ENCODE measurements at regions not wholly inside any gene's neighbourhood (a gene's known extent, or its start where the extent isn't known, plus 50 kb on each side); places are given as distances from the start of the nearest gene placed in this dataset.

GRCh38 chr1:31511848-31512615 lies 64.3 kb upstream of the TINAGL1 start:
- Histone ChIP-seq H2AFZ (no peak overlapping the region), H3K79me2 (no peaks in the 10 kb centered on the region), H3K9ac (no peak overlapping the region), H3K9me3 (ENCODE audit: control insufficient read depth, low read length) (no peaks in the 10 kb centered on the region), H3K4me1 (peaks cover 10% of the 10 kb centered on the region), H3K27ac (no peak overlapping the region), H3K4me2 (ENCODE audit: low read length) (no peak overlapping the region), H3K36me3 (ENCODE audit: control insufficient read depth, insufficient read depth, low read length) (no peaks in the 10 kb centered on the region), H3K27me3 (ENCODE audit: control insufficient read depth, insufficient read depth, low read length) (no peaks in the 10 kb centered on the region), H3K4me3 (ENCODE audit: low read depth, low read length) (no peak overlapping the region)
- TF ChIP-seq CTCF (IDR thresholded peaks at IDR 0.05): no peak

GRCh38 chr1:31514117-31514516 lies 62.2 kb upstream of the TINAGL1 start:
- no peaks in the 10 kb centered on the region for H3K9me3 ChIP-seq (ENCODE audit: control insufficient read depth, low read length)
- H3K4me2 ChIP-seq (ENCODE audit: low read length): no peak overlapping the region
- no peaks in the 10 kb centered on the region for H3K36me3 ChIP-seq (ENCODE audit: control insufficient read depth, insufficient read depth, low read length)
- TF ChIP-seq CTCF (IDR thresholded peaks at IDR 0.05): no peak
- H3K4me3 ChIP-seq (ENCODE audit: low read depth, low read length): no peak overlapping the region
- no peaks in the 10 kb centered on the region for H3K27me3 ChIP-seq (ENCODE audit: control insufficient read depth, insufficient read depth, low read length)
- no peak overlapping the region for H2AFZ ChIP-seq
- H3K79me2 ChIP-seq: no peaks in the 10 kb centered on the region
- no peak overlapping the region for H3K27ac ChIP-seq
- no peak overlapping the region for H3K9ac ChIP-seq
- peaks cover 10% of the 10 kb centered on the region for H3K4me1 ChIP-seq

GRCh38 chr1:31515056-31515775 lies 61.1 kb upstream of the TINAGL1 start:
- no peak overlapping the region for H3K9ac ChIP-seq
- no peaks in the 10 kb centered on the region for H3K79me2 ChIP-seq
- no peak overlapping the region for H3K4me3 ChIP-seq (ENCODE audit: low read depth, low read length)
- no peaks in the 10 kb centered on the region for H3K27me3 ChIP-seq (ENCODE audit: control insufficient read depth, insufficient read depth, low read length)
- no peaks in the 10 kb centered on the region for H3K36me3 ChIP-seq (ENCODE audit: control insufficient read depth, insufficient read depth, low read length)
- H3K4me1 ChIP-seq: peaks cover 10% of the 10 kb centered on the region
- H3K4me2 ChIP-seq (ENCODE audit: low read length): no peak overlapping the region
- no peaks in the 10 kb centered on the region for H3K9me3 ChIP-seq (ENCODE audit: control insufficient read depth, low read length)
- TF ChIP-seq CTCF (IDR thresholded peaks at IDR 0.05): no peak
- peak overlapping the region; percentile 32 for H3K27ac ChIP-seq
- peak overlapping the region; percentile 68 for H2AFZ ChIP-seq

GRCh38 chr1:31515936-31516335 lies 60.4 kb upstream of the TINAGL1 start:
- H3K4me3 ChIP-seq (ENCODE audit: low read depth, low read length): no peak overlapping the region
- peaks cover 7% of the 10 kb centered on the region for H3K4me1 ChIP-seq
- no peaks in the 10 kb centered on the region for H3K79me2 ChIP-seq

More at GRCh38 chr1:31515936-31516335, 60.4 kb upstream of the TINAGL1 start:
- Histone ChIP-seq H3K36me3 (ENCODE audit: control insufficient read depth, insufficient read depth, low read length) (no peaks in the 10 kb centered on the region), H3K9ac (no peak overlapping the region), H3K27ac (no peak overlapping the region), H3K9me3 (ENCODE audit: control insufficient read depth, low read length) (no peaks in the 10 kb centered on the region), H2AFZ (no peak overlapping the region), H3K27me3 (ENCODE audit: control insufficient read depth, insufficient read depth, low read length) (no peaks in the 10 kb centered on the region), H3K4me2 (ENCODE audit: low read length) (no peak overlapping the region)
- TF ChIP-seq CTCF (IDR thresholded peaks at IDR 0.05): no peak
